Transverse colon (tissue), 3 donors: ENCODE measurements at regions not wholly inside any gene's neighbourhood (a gene's known extent, or its start where the extent isn't known, plus 50 kb on each side); places are given as distances from the start of the nearest gene placed in this dataset.

Experiments used
- EP300 ChIP-seq: sonication (generic); formaldehyde crosslinking; IDR thresholded peaks from one replicate; pipeline ENCODE4 v1.6.1; 2017; ENCODE audit warnings: antibody characterized with exemption, low read depth
- TF ChIP-seq, protein P1 (sequence below), 5 experiments: fragments of 200-600 bp in 3 of 5; fragments of 450-650 bp in 2 of 5; sonication (generic) in 3 of 5; IDR thresholded peaks; 1 replicate in 2 of 5; 2 replicates in 3 of 5; pipeline ENCODE4 v1.5.1; 2016 to 2017; ENCODE audit warnings: antibody characterized with exemption in 5 of 5, inconsistent platforms in 3 of 5, mild to moderate bottlenecking in 2 of 5, moderate library complexity in 1 of 5

DNA sequence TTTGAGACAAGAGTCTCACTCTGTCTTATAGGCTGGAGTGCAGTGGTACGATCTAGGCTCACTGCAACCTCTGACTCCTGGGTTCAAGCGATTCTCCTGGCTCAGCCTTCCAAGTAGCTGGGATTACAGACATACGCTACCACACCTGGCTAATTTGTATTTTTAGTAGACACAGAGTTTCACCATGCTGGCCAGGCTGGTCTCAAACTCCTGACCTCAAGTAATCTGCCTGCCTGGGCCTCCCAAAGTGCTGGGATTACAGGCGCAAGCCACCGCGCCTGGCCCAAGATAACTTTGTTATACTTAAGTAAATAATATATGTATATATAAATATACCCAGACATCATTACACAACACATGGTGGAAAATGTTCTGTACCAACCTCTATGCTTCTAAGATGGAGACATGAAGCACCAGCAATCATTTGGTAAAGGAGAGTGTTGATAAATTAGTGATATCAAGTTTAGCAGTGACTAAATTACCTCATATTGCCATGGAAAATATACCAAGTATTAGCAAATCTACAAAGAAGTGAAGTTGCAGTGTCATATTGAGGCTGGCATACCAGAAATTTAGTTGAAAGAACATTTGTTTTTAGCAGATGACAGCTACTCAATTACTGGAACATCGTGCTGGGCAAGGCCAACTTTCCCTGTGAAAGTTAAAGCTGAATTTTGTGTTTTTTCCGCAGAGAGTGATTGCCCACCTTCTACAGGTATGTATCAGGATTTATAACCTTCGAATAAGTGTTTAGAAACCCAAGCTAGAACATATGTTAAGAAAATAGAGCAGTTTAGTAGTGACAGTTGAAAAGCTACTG, 177.7 kb downstream of the MYCN start:
- TF ChIP-seq, protein P1, sequence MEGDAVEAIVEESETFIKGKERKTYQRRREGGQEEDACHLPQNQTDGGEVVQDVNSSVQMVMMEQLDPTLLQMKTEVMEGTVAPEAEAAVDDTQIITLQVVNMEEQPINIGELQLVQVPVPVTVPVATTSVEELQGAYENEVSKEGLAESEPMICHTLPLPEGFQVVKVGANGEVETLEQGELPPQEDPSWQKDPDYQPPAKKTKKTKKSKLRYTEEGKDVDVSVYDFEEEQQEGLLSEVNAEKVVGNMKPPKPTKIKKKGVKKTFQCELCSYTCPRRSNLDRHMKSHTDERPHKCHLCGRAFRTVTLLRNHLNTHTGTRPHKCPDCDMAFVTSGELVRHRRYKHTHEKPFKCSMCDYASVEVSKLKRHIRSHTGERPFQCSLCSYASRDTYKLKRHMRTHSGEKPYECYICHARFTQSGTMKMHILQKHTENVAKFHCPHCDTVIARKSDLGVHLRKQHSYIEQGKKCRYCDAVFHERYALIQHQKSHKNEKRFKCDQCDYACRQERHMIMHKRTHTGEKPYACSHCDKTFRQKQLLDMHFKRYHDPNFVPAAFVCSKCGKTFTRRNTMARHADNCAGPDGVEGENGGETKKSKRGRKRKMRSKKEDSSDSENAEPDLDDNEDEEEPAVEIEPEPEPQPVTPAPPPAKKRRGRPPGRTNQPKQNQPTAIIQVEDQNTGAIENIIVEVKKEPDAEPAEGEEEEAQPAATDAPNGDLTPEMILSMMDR (IDR thresholded peaks at IDR 0.05): no peak
- TF ChIP-seq EP300: no peak
